NCI-H82 (cell line): ENCODE measurements at regions not wholly inside any gene's neighbourhood (a gene's known extent, or its start where the extent isn't known, plus 50 kb on each side); places are given as distances from the start of the nearest gene placed in this dataset.

Experiments used
- DNase-seq: peaks from one replicate; lab custom pipeline; 2025; lab: John Stamatoyannopoulos, UW

GRCh38 chr1:162921311-162921710 lies 60.3 kb upstream of the CCDC190 start:
- DNase-seq = no peak

GRCh38 chr1:162919034-162919433 lies 58.1 kb upstream of the CCDC190 start:
- DNase-seq = no peak

DNA sequence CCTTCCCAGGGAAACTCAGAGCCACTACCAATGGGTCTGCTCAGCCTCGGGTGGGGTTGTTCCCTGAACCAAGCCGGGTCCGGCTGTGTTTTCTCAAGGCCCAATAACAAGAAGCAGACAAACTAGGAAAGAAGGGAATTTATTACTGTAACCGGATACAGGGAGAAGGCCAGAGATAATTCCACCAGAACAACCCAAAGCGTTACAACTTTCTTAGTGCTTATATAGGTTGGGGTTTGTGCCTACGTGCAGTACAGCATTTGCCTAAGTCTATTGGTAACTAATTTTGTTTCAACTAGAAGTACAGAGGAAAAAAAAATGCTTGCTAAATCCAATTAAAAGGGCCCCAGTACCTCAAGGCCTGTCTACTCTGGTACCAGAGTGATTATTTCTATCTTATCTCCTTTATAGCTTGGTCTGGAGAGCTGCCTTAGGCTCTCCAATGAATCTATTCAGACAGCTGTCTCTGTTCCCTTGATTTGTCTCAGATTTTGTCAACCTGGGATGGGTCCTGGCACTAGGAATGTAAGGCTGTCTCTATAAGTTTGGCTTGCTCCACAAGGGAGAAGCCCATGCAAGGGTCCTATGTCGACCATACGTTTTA lies 57.3 kb upstream of the CCDC190 start:
- DNase-seq = peak; percentile 49

DNA sequence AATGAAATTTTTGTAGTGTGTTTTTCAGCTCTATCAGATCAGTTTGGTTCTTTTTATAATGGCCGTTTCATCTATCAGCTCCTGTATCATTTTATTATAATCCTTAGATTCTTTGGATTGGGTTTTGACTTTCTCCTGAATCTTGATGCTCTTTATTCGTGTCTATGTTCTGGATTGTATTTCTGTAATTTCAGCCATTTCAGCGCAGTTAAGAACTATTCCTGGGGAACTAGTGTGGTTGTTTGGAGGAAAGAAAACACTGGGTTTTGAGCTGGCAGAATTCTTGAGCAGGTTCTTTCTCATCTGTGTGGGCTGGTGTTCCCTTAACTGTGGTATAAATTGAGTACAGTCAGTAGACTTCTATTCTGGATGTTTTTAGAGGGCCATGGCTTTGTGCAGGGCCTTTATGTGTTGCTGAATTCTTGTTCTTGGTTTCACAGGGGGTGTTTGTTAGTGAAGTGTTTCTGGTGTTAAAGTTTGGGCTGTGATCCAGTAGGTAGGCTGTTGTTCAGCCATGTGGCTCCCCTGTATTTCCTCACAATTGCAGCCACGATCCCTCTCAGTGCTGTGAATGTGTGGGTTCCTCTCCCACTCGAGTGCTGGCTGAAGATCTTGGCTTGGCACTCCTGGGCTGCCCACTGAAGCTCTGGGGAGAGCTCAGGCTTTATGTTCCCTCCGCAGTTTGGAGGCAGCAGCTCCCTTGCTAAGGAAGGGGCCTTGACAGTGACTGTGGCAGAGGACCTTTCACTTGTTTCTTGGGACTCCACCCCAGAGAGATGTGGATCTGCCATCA lies 56.0 kb upstream of the CCDC190 start:
- DNase-seq = no peak

- DNase-seq = no peak
Measured at GRCh38 chr1:162916407-162916806, 55.4 kb upstream of the CCDC190 start.

DNA sequence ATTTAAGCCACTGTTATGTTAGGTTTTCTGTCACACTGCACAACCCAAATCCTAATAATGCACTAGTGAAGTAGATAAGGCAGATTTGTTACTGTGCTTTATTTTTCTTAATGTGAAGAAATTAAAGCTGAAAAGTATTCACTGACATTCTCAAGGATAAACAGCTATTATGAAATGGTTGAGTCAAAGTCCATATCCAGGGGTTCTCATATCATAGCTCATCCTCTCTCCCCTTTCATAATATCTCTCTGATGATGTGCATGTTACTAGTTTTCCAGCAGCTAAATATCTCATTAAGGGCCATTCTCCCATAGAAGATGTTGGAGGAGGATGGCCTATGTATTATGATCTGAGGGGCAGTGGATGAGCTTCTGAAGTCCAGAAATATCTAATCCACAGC lies 53.6 kb upstream of the CCDC190 start:
- DNase-seq = no peak

GRCh38 chr1:162913345-162913744 lies 52.4 kb upstream of the CCDC190 start:
- no peak for DNase-seq

GRCh38 chr1:162912061-162912667 lies 51.2 kb upstream of the CCDC190 start:
- no peak for DNase-seq
